Mesenchymal stem cell (in vitro differentiated cells and primary cell): ENCODE measurements at regions not wholly inside any gene's neighbourhood (a gene's known extent, or its start where the extent isn't known, plus 50 kb on each side); places are given as distances from the start of the nearest gene placed in this dataset.
A peak's percentile ranks its signal among the peaks of the same experiment; 100 is the strongest.

Experiments
- DNase-seq: peaks from one replicate; pipeline ENCODE4 v3.0.0-alpha.2; 2013
- H2AFZ ChIP-seq: one replicate; pipeline ENCODE4 v1.6.1; 2013; ENCODE audit warnings: low read depth, mild to moderate bottlenecking, control low read depth, inconsistent platforms, low read length, moderate library complexity
- H2AK5ac ChIP-seq: 2 replicates; pipeline ENCODE4 v1.6.1; 2013; ENCODE audit warnings: low read length, moderate library complexity, mild to moderate bottlenecking, inconsistent platforms; ENCODE audit not compliant: severe bottlenecking
- H2BK120ac ChIP-seq: one replicate; pipeline ENCODE4 v1.6.1; 2013; ENCODE audit warnings: low read depth, mild to moderate bottlenecking, inconsistent platforms, low read length, moderate library complexity
- H2BK12ac ChIP-seq, 2 experiments: one replicate each; pipeline ENCODE4 v1.6.1; 2013; ENCODE audit warnings: inconsistent platforms in 2 of 2, low read length in 2 of 2, mild to moderate bottlenecking in 2 of 2, moderate library complexity in 2 of 2, control low read depth in 1 of 2
- H2BK15ac ChIP-seq: one replicate; pipeline ENCODE4 v1.6.1; 2013; ENCODE audit warnings: mild to moderate bottlenecking, low read depth, inconsistent platforms; ENCODE audit not compliant: poor library complexity, severe bottlenecking
- H2BK5ac ChIP-seq: 2 replicates; pipeline ENCODE4 v1.6.1; 2013; ENCODE audit warnings: low read depth, mild to moderate bottlenecking, low read length, control low read depth, inconsistent platforms; ENCODE audit not compliant: poor library complexity, severe bottlenecking
- H3K14ac ChIP-seq, 2 experiments: one replicate each; pipeline ENCODE4 v1.6.1; 2013; ENCODE audit warnings: inconsistent platforms in 2 of 2, low read length in 2 of 2, control low read depth in 1 of 2, mild to moderate bottlenecking in 1 of 2, moderate library complexity in 1 of 2
- H3K18ac ChIP-seq, 2 experiments: one replicate each; pipeline ENCODE4 v1.6.1; 2013; ENCODE audit warnings: inconsistent platforms in 2 of 2, low read length in 2 of 2, control low read depth in 1 of 2, low read depth in 1 of 2, mild to moderate bottlenecking in 1 of 2
- H3K23ac ChIP-seq, 2 experiments: one replicate each; pipeline ENCODE4 v1.6.1; 2013; ENCODE audit warnings: inconsistent platforms in 2 of 2, low read length in 2 of 2, mild to moderate bottlenecking in 2 of 2, moderate library complexity in 2 of 2, control low read depth in 1 of 2
- H3K27ac ChIP-seq: 2 replicates; pipeline ENCODE4 v1.5.1; 2013; ENCODE audit warnings: mild to moderate bottlenecking, moderate library complexity, low read length, control low read depth, inconsistent platforms; ENCODE audit not compliant: poor library complexity, severe bottlenecking
- H3K27me3 ChIP-seq, 2 experiments: 2 replicates each; pipeline versions ENCODE4 v1.6.1 to v1.7.0; 2013; ENCODE audit warnings: low read length in 2 of 2, mild to moderate bottlenecking in 2 of 2, moderate library complexity in 2 of 2, control low read depth in 1 of 2, inconsistent platforms in 1 of 2; ENCODE audit not compliant: control insufficient read depth in 1 of 2, insufficient read depth in 1 of 2
- H3K36me3 ChIP-seq, 2 experiments: 2 replicates each; pipeline versions ENCODE4 v1.6.1 to v1.7.0; 2013; ENCODE audit warnings: low read length in 2 of 2, control low read depth in 1 of 2, inconsistent platforms in 1 of 2, low read depth in 1 of 2, mild to moderate bottlenecking in 1 of 2; ENCODE audit not compliant: insufficient read depth in 2 of 2, control insufficient read depth in 1 of 2
- H3K4ac ChIP-seq, 2 experiments: one replicate each; pipeline ENCODE4 v1.6.1; 2013; ENCODE audit warnings: inconsistent platforms in 2 of 2, low read length in 2 of 2, mild to moderate bottlenecking in 2 of 2, moderate library complexity in 2 of 2, control low read depth in 1 of 2, low read depth in 1 of 2
- H3K4me1 ChIP-seq: 2 replicates; pipeline ENCODE4 v1.6.1; 2013; ENCODE audit warnings: low read depth, low read length, control low read depth; ENCODE audit not compliant: control insufficient read depth, insufficient read depth
- H3K4me2 ChIP-seq: 2 replicates; pipeline ENCODE4 v1.6.1; 2013; ENCODE audit warnings: low read length, mild to moderate bottlenecking, inconsistent platforms; ENCODE audit not compliant: poor library complexity, severe bottlenecking
- H3K4me3 ChIP-seq, 2 experiments: 2 replicates each; pipeline versions ENCODE4 v1.5.1 to v1.7.0; 2013; ENCODE audit warnings: low read length in 2 of 2, mild to moderate bottlenecking in 2 of 2, control low read depth in 1 of 2, low read depth in 1 of 2; ENCODE audit not compliant: insufficient read depth in 1 of 2
- H3K79me1 ChIP-seq: replicated peaks from 2 replicates; pipeline ENCODE4 v1.6.1; 2013; ENCODE audit warnings: mild to moderate bottlenecking, control low read depth, low read length, inconsistent platforms; ENCODE audit not compliant: poor library complexity, severe bottlenecking
- H3K9ac ChIP-seq: 2 replicates; pipeline ENCODE4 v1.7.0; 2013; ENCODE audit warnings: mild to moderate bottlenecking, low read length, moderate library complexity
- H3K9me3 ChIP-seq: 2 replicates; pipeline ENCODE4 v1.7.0; 2013; ENCODE audit warnings: mild to moderate bottlenecking, low read length; ENCODE audit not compliant: control insufficient read depth
- H4K8ac ChIP-seq: one replicate; pipeline ENCODE4 v1.6.1; 2013; ENCODE audit warnings: inconsistent platforms, mild to moderate bottlenecking, low read length, moderate library complexity
- H4K91ac ChIP-seq: one replicate; pipeline ENCODE4 v1.6.1; 2013; ENCODE audit warnings: mild to moderate bottlenecking, low read length, inconsistent platforms
- WGBS: methylation state at CpG from one replicate; pipeline ENCODE4 v1.1.7; 2013; ENCODE audit warnings: mixed read lengths; 5-methylcytosine and 5-hydroxymethylcytosine counted together

DNA sequence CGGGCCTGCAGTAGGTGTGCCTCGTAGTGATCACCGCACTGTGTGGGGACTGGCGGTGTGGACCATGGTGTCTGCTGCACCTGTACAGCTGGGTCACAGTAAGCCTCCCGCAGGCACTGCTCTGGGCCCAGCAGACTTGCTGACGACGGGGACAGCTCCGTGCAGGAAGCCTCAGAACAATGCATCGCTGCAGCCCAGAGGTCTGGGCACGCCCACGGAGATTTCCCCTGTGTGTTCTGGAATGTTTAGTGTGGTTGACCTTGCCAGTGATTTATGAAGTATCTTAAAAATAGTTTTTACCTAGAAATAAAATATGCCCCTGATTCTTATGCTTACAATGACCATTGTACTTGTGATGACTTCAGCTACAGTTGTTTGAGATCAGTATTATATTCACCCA lies 59.1 kb upstream of the ZNF32 start:
- peak overlapping the region in 1 of 2 experiments; percentile 37 for H2BK12ac ChIP-seq
- peak overlapping the region in 1 of 2 experiments; percentile 28 for H3K18ac ChIP-seq
- WGBS = 35% methylated on average over 9 of the region's 11 CpGs

DNA sequence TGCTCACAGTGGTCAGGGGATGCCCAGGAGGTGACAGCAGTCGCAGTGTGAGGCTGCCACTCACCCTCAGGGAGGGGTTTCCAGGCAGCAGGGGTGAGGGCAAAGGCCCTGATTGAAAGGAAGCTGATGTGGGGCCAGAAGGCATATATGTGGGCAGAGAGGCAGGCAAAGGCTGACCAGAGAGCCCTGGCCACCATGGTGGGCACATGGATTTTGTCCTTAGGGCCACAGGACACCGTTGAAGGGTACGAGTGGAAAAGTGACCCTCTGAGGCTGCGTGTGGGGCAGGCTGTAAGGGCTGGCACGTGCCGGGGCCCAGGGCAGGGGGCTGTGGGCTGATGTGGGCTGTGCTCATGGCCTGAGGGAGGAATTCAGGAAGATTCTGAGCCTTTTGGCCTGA lies 57.5 kb upstream of the ZNF32 start:
- Histone ChIP-seq H3K23ac (no peak overlapping the region), H3K9ac (no peak overlapping the region), H3K14ac (no peak overlapping the region), H3K36me3 (no peaks in the 10 kb centered on the region), H2BK120ac (no peak overlapping the region), H2AFZ (no peak overlapping the region), H2BK12ac (peak overlapping the region; percentile 14 to 93), H3K27ac (no peak overlapping the region), H2BK5ac (no peak overlapping the region), H3K4ac (peak overlapping the region in 1 of 2 experiments; percentile 15), H4K91ac (peak overlapping the region; percentile 87), H3K9me3 (no peaks in the 10 kb centered on the region), H3K79me1 (no peaks in the 10 kb centered on the region), H3K4me2 (no peak overlapping the region), H4K8ac (no peak overlapping the region), H3K4me1 (peaks cover 12% of the 10 kb centered on the region), H3K4me3 (no peak overlapping the region), H2BK15ac (peak overlapping the region; percentile 8), H3K27me3 (peaks cover 4 to 21% of the 10 kb centered on the region in 2 experiments), H2AK5ac (no peak overlapping the region), H3K18ac (peak overlapping the region; percentile 11 to 69)
- no peak for DNase-seq
- 90% methylated on average over 6 of the region's 6 CpGs for WGBS

More for the DNA sequence above, 59.1 kb upstream of the ZNF32 start:
- no peak overlapping the region for H4K8ac ChIP-seq
- H3K4me3 ChIP-seq = no peak overlapping the region
- no peak overlapping the region for H3K4ac ChIP-seq
- H3K4me1 ChIP-seq = peaks cover 7% of the 10 kb centered on the region
- no peak overlapping the region for H3K4me2 ChIP-seq
- H3K14ac ChIP-seq = peak overlapping the region in 1 of 2 experiments; percentile 23
- H3K36me3 ChIP-seq = no peaks in the 10 kb centered on the region
- no peak overlapping the region for H4K91ac ChIP-seq
- H2AK5ac ChIP-seq = no peak overlapping the region
- no peak overlapping the region for H3K9ac ChIP-seq
- no peak for DNase-seq
- H3K27me3 ChIP-seq = peaks cover 4 to 14% of the 10 kb centered on the region in 2 experiments
- no peak overlapping the region for H2AFZ ChIP-seq
- H2BK5ac ChIP-seq = no peak overlapping the region
- H3K79me1 ChIP-seq = no peaks in the 10 kb centered on the region
- H3K27ac ChIP-seq = no peak overlapping the region
- no peak overlapping the region for H2BK15ac ChIP-seq
- H2BK120ac ChIP-seq = no peak overlapping the region
- no peaks in the 10 kb centered on the region for H3K9me3 ChIP-seq
- no peak overlapping the region for H3K23ac ChIP-seq

DNA sequence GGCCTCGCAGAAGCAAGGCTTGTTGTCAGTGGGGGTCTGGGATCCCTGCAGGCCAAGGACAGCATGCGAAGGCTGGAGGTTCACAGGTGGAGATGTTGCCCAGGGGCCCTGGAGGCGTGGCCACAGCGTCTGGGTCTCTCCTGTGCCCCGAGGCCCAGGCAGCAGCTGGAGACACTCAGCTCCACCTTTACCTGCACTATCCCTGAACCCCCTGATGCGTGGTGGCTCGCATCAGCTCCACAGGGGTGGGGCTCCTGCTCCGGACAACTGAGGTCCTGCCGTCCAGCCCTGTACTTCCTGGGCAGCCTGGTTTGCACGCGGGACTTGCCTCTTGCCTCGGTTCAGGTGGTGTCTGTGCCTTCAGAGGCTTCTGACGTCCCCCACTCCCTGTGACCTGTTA lies 54.6 kb upstream of the ZNF32 start:
- Histone ChIP-seq H2BK12ac (no peak overlapping the region), H3K23ac (no peak overlapping the region), H3K27me3 (peaks cover 4 to 30% of the 10 kb centered on the region in 2 experiments), H4K91ac (no peak overlapping the region), H3K36me3 (no peaks in the 10 kb centered on the region), H2BK5ac (no peak overlapping the region), H3K4ac (no peak overlapping the region), H4K8ac (no peak overlapping the region), H2AFZ (no peak overlapping the region), H2AK5ac (no peak overlapping the region), H3K9ac (no peak overlapping the region), H3K18ac (no peak overlapping the region), H3K4me2 (no peak overlapping the region), H3K14ac (no peak overlapping the region), H3K4me3 (no peak overlapping the region), H3K9me3 (no peaks in the 10 kb centered on the region), H2BK15ac (no peak overlapping the region), H3K79me1 (no peaks in the 10 kb centered on the region), H3K4me1 (peaks cover 11% of the 10 kb centered on the region), H3K27ac (no peak overlapping the region), H2BK120ac (no peak overlapping the region)
- 91% methylated on average over 13 of the region's 13 CpGs for WGBS
- no peak for DNase-seq

DNA sequence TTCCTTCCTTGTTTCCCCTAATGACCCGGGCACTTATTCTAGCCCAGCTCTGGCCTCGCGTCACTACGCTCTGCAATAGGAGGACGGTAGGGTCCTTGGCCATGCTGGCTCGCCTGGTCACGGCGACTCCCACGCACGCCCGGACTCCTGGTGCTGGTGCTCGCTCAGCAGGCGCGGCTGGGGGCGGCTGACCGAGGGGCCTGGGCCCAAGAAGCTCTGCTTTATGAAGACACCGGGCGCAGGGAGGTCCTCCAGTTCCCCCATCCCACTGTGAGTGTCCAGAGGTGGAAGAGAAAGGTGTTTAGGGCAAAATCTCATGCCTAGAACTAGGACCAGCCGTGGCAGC lies 54.2 kb upstream of the ZNF32 start:
- no peak overlapping the region for H2BK12ac ChIP-seq
- no peak overlapping the region for H3K4me2 ChIP-seq
- no peaks in the 10 kb centered on the region for H3K79me1 ChIP-seq
- H3K4ac ChIP-seq = no peak overlapping the region
- no peak overlapping the region for H2BK120ac ChIP-seq
- H2AK5ac ChIP-seq = no peak overlapping the region
- WGBS = 94% methylated on average over 19 of the region's 19 CpGs
- H3K27me3 ChIP-seq = peaks cover 4 to 30% of the 10 kb centered on the region in 2 experiments
- H3K27ac ChIP-seq = no peak overlapping the region
- H3K4me1 ChIP-seq = peaks cover 9% of the 10 kb centered on the region
- DNase-seq = no peak
- H4K91ac ChIP-seq = peak overlapping the region; percentile 3
- H3K36me3 ChIP-seq = no peaks in the 10 kb centered on the region
- no peak overlapping the region for H2BK5ac ChIP-seq
- no peak overlapping the region for H3K4me3 ChIP-seq
- no peak overlapping the region for H2AFZ ChIP-seq
- no peak overlapping the region for H4K8ac ChIP-seq
- H3K9me3 ChIP-seq = no peaks in the 10 kb centered on the region
- H2BK15ac ChIP-seq = no peak overlapping the region
- H3K14ac ChIP-seq = no peak overlapping the region
- no peak overlapping the region for H3K9ac ChIP-seq
- H3K23ac ChIP-seq = no peak overlapping the region
- no peak overlapping the region for H3K18ac ChIP-seq
